HEK293T (cell line): ENCODE measurements at regions not wholly inside any gene's neighbourhood (a gene's known extent, or its start where the extent isn't known, plus 50 kb on each side); places are given as distances from the start of the nearest gene placed in this dataset.

Source experiments
- BHLHE40 ChIP-seq: fragments of 450-650 bp; IDR thresholded peaks from 2 replicates; pipeline ENCODE4 v1.6.1; 2016; ENCODE audit warnings: mild to moderate bottlenecking, moderate library complexity, borderline replicate concordance
- FOXM1 ChIP-seq: fragments of 450-650 bp; IDR thresholded peaks from 2 replicates; pipeline ENCODE4 v1.6.1; 2017; ENCODE audit warnings: mild to moderate bottlenecking, borderline replicate concordance
- SUZ12 ChIP-seq: fragments of 450-650 bp; IDR thresholded peaks from 2 replicates; pipeline ENCODE4 v1.6.1; 2016; ENCODE audit warnings: mild to moderate bottlenecking

DNA sequence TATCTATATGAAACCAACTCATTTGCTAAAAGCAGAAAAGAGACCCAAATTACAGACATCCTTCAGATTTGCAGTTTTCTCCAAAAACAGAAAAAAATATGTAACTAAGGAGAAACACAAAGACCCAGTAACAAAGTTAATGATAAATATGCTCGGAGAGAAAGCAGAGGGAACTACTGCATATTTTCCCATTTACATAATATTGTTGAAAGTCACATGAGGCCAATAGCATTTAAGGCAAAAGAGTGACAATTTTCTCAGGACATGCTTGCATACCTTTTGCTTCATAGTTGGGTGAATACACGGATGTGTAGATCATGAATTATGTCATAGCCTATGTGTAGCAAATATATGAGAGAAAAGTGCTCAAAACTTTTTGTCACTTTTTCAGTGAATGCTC, 310.3 kb downstream of the EFNB2 start:
- TF ChIP-seq FOXM1 (no peak), SUZ12 (no peak), BHLHE40 (no peak)
